ENCODE measurements at regions not wholly inside any gene's neighbourhood (a gene's known extent, or its start where the extent isn't known, plus 50 kb on each side); places are given as distances from the start of the nearest gene placed in this dataset.

DNA sequence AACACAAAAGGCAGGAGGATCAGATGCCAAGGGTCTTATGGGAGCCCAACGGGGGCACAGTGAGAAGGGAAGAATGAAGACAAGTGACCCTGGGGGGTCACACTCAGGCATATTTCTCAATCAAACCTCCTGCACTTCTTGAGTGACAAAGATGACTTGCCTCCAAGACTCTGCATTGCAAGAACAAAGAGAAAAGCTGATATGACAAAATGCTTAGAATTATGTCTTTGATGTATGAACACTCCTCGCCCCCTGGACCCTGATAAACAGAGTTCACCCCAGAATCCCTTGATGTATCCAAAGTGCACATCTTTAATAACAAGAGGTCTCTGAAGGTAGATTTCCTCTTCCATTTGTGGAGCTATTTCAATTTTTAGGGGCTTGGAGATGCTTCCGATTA lies 146.5 kb downstream of the C5orf15 start:
- Histone ChIP-seq H2AFZ (ENCODE audit: low read depth, low read length) (no peak overlapping the region), H3F3A (ENCODE audit: insufficient read depth, low read length, poor library complexity, severe bottlenecking) (no peaks in the 10 kb centered on the region), H3K79me2 (replicated peaks; ENCODE audit: insufficient read depth, low read length) (no peaks in the 10 kb centered on the region), H3K27me3 (ENCODE audit: insufficient read depth, low read depth, low read length) (no peaks in the 10 kb centered on the region), H4K20me1 (ENCODE audit: insufficient read depth) (no peaks in the 10 kb centered on the region), H3K27ac (ENCODE audit: low read length) (no peak overlapping the region), H3K9ac (ENCODE audit: low read length) (no peak overlapping the region), H3K4me3 (ENCODE audit: low read length) (no peak overlapping the region), H3K4me2 (ENCODE audit: low read length) (no peak overlapping the region), H3K9me2 (ENCODE audit: insufficient read depth, low read length) (no peaks in the 10 kb centered on the region), H3K9me3 (ENCODE audit: low read length) (no peaks in the 10 kb centered on the region), H3K36me3 (ENCODE audit: insufficient read depth, low read length) (no peaks in the 10 kb centered on the region)
- TF ChIP-seq RAD21 (conservative IDR thresholded peaks at IDR 0.05) (no peak), MXI1 (conservative IDR thresholded peaks at IDR 0.05; ENCODE audit: poor library complexity, severe bottlenecking) (no peak), POLR2AphosphoS5 (IDR thresholded peaks at IDR 0.05) (no peak), EZH2 (IDR thresholded peaks at IDR 0.05; ENCODE audit: borderline replicate concordance, insufficient read depth, low read length, poor library complexity, severe bottlenecking) (no peak), TAF1 (IDR thresholded peaks at IDR 0.05; ENCODE audit: low read depth) (no peak), EP300 (conservative IDR thresholded peaks at IDR 0.05; ENCODE audit: poor library complexity, severe bottlenecking) (no peak), SMC3 (conservative IDR thresholded peaks at IDR 0.05; ENCODE audit: poor library complexity) (no peak)
- TF ChIP-seq, protein P1, sequence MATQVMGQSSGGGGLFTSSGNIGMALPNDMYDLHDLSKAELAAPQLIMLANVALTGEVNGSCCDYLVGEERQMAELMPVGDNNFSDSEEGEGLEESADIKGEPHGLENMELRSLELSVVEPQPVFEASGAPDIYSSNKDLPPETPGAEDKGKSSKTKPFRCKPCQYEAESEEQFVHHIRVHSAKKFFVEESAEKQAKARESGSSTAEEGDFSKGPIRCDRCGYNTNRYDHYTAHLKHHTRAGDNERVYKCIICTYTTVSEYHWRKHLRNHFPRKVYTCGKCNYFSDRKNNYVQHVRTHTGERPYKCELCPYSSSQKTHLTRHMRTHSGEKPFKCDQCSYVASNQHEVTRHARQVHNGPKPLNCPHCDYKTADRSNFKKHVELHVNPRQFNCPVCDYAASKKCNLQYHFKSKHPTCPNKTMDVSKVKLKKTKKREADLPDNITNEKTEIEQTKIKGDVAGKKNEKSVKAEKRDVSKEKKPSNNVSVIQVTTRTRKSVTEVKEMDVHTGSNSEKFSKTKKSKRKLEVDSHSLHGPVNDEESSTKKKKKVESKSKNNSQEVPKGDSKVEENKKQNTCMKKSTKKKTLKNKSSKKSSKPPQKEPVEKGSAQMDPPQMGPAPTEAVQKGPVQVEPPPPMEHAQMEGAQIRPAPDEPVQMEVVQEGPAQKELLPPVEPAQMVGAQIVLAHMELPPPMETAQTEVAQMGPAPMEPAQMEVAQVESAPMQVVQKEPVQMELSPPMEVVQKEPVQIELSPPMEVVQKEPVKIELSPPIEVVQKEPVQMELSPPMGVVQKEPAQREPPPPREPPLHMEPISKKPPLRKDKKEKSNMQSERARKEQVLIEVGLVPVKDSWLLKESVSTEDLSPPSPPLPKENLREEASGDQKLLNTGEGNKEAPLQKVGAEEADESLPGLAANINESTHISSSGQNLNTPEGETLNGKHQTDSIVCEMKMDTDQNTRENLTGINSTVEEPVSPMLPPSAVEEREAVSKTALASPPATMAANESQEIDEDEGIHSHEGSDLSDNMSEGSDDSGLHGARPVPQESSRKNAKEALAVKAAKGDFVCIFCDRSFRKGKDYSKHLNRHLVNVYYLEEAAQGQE (IDR thresholded peaks at IDR 0.05; ENCODE audit: borderline replicate concordance) = no peak
- TF ChIP-seq, protein P2, sequence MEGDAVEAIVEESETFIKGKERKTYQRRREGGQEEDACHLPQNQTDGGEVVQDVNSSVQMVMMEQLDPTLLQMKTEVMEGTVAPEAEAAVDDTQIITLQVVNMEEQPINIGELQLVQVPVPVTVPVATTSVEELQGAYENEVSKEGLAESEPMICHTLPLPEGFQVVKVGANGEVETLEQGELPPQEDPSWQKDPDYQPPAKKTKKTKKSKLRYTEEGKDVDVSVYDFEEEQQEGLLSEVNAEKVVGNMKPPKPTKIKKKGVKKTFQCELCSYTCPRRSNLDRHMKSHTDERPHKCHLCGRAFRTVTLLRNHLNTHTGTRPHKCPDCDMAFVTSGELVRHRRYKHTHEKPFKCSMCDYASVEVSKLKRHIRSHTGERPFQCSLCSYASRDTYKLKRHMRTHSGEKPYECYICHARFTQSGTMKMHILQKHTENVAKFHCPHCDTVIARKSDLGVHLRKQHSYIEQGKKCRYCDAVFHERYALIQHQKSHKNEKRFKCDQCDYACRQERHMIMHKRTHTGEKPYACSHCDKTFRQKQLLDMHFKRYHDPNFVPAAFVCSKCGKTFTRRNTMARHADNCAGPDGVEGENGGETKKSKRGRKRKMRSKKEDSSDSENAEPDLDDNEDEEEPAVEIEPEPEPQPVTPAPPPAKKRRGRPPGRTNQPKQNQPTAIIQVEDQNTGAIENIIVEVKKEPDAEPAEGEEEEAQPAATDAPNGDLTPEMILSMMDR (IDR thresholded peaks at IDR 0.05; ENCODE audit: poor library complexity, severe bottlenecking) = no peak

DNA sequence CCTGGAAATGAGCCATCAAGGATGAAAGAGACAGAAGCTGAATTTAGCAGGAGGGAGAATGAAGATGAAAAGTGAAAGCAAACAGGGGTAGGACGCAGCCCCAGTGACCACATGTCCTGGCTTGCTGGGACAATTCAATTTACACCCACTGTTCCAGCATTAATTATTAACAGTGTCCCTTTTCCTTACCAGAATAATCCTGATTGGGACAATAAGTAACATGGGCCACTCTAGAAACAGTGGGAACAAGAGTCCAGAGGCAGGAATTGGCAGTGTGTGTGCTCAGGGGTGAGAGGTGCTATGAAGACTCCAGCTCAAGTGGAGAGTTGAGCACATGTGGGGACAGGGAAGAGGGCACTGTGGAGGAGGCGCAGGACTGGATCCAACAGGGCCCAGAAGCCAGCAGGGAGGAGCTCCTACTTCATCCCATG lies 147.1 kb downstream of the C5orf15 start:
- Histone ChIP-seq H3K9me2 (ENCODE audit: insufficient read depth, low read length) (no peaks in the 10 kb centered on the region), H3K4me3 (ENCODE audit: low read length) (no peak overlapping the region), H3K27ac (ENCODE audit: low read length) (no peak overlapping the region), H2AFZ (ENCODE audit: low read depth, low read length) (no peak overlapping the region), H3K27me3 (ENCODE audit: insufficient read depth, low read depth, low read length) (no peaks in the 10 kb centered on the region), H4K20me1 (ENCODE audit: insufficient read depth) (no peaks in the 10 kb centered on the region), H3K9me3 (ENCODE audit: low read length) (no peaks in the 10 kb centered on the region), H3K9ac (ENCODE audit: low read length) (no peak overlapping the region), H3F3A (ENCODE audit: insufficient read depth, low read length, poor library complexity, severe bottlenecking) (no peaks in the 10 kb centered on the region), H3K36me3 (ENCODE audit: insufficient read depth, low read length) (no peaks in the 10 kb centered on the region), H3K79me2 (replicated peaks; ENCODE audit: insufficient read depth, low read length) (no peaks in the 10 kb centered on the region), H3K4me2 (ENCODE audit: low read length) (no peak overlapping the region)
- TF ChIP-seq, protein P2 (IDR thresholded peaks at IDR 0.05; ENCODE audit: poor library complexity, severe bottlenecking) = no peak
- TF ChIP-seq EZH2 (IDR thresholded peaks at IDR 0.05; ENCODE audit: borderline replicate concordance, insufficient read depth, low read length, poor library complexity, severe bottlenecking) (no peak), MXI1 (conservative IDR thresholded peaks at IDR 0.05; ENCODE audit: poor library complexity, severe bottlenecking) (no peak), POLR2AphosphoS5 (IDR thresholded peaks at IDR 0.05) (no peak), TAF1 (IDR thresholded peaks at IDR 0.05; ENCODE audit: low read depth) (no peak)
- TF ChIP-seq, protein P1 (IDR thresholded peaks at IDR 0.05; ENCODE audit: borderline replicate concordance) = no peak

Data from neural cell (in vitro differentiated cells).